HUES48 (cell line): ENCODE measurements at regions not wholly inside any gene's neighbourhood (a gene's known extent, or its start where the extent isn't known, plus 50 kb on each side); places are given as distances from the start of the nearest gene placed in this dataset.

Experiments
- H3K27ac ChIP-seq: one replicate; pipeline ENCODE4 v1.7.0; 2013; ENCODE audit warnings: low read depth, low read length, inconsistent platforms
- H3K27me3 ChIP-seq: 2 replicates; pipeline ENCODE4 v1.6.1; 2013; ENCODE audit warnings: mild to moderate bottlenecking, low read length; ENCODE audit not compliant: control insufficient read depth, insufficient read depth
- H3K36me3 ChIP-seq: 2 replicates; pipeline ENCODE4 v1.6.1; 2013; ENCODE audit warnings: low read length; ENCODE audit not compliant: control insufficient read depth, insufficient read depth
- H3K4me1 ChIP-seq: 2 replicates; pipeline ENCODE4 v1.6.1; 2013; ENCODE audit warnings: mild to moderate bottlenecking, low read length; ENCODE audit not compliant: control insufficient read depth, insufficient read depth
- H3K4me3 ChIP-seq: 2 replicates; pipeline ENCODE4 v1.5.1; 2013; ENCODE audit warnings: mild to moderate bottlenecking, low read depth, low read length
- H3K9ac ChIP-seq: 2 replicates; pipeline ENCODE4 v1.6.1; 2013; ENCODE audit warnings: mild to moderate bottlenecking, low read depth, low read length, moderate library complexity
- H3K9me3 ChIP-seq: 2 replicates; pipeline ENCODE4 v1.6.1; 2013; ENCODE audit warnings: low read length; ENCODE audit not compliant: control insufficient read depth, insufficient read depth

DNA sequence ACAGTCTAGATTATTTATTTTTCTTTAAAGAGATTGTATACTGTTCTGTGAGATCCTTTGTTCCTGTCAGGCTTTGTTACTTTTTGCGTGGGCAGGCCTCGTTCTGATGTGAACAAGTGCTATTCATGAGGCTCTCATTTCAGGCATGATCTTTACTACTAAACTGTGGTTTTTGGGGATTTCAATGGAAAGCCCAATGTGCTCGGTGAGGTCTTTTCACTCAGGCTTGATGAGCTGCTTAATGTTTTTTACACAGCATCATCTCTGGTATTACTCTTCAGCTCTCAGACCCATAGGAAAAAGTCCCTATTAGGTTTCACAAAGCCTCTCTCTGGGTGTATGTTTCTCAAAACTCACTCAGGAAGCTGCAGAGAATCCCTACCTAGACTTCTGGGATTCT, 419.4 kb downstream of the GPATCH2 start:
- Histone ChIP-seq H3K27me3 (no peaks in the 10 kb centered on the region), H3K36me3 (no peaks in the 10 kb centered on the region), H3K9ac (no peak overlapping the region), H3K27ac (no peak overlapping the region), H3K4me3 (no peak overlapping the region), H3K9me3 (no peaks in the 10 kb centered on the region), H3K4me1 (no peaks in the 10 kb centered on the region)

DNA sequence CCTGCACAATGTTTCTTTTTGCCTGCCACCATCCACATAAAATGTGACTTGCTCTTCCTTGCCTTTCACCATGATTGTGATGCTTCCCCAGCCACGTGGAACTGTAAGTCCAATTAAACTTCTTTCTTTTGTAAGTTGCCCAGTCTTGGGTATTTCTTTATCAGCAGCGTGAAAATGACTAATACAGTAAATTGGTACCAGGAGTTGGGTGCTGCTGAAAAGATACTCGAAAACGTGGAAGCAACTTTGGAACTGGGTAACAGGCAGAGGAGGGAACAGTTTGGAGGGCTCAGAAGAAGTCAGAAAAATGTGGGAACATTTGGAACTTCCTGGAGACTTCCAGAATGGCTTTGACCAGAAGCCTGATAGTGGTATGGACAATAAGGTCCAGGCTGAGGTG, 425.3 kb downstream of the GPATCH2 start:
- H3K9me3 ChIP-seq, result peaks cover 4% of the 10 kb centered on the region
- H3K27me3 ChIP-seq, result no peaks in the 10 kb centered on the region
- no peak overlapping the region for H3K27ac ChIP-seq
- no peaks in the 10 kb centered on the region for H3K36me3 ChIP-seq
- no peaks in the 10 kb centered on the region for H3K4me1 ChIP-seq
- H3K9ac ChIP-seq, result no peak overlapping the region
- no peak overlapping the region for H3K4me3 ChIP-seq

DNA sequence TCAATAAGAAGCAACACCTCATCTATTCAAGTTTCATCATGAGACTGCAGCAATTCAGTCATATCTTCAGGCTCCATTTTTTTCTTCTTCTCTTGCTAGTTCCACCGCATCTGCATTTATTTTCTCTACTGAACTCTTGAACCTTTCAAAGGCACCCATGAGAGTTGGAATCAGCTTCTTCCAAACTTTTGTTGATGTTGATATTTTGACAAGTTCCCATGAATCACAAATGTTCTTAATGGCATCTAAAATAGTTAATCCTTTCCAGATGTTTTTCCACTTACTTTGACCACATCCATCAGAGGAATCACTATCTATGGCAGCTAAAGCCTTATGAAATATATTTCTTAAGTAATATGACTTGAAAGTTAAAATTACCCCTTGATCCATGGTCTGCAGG, 434.3 kb downstream of the GPATCH2 start:
- Histone ChIP-seq H3K9me3 (no peaks in the 10 kb centered on the region), H3K4me3 (no peak overlapping the region), H3K27ac (no peak overlapping the region), H3K9ac (no peak overlapping the region), H3K4me1 (no peaks in the 10 kb centered on the region), H3K27me3 (no peaks in the 10 kb centered on the region), H3K36me3 (no peaks in the 10 kb centered on the region)

DNA sequence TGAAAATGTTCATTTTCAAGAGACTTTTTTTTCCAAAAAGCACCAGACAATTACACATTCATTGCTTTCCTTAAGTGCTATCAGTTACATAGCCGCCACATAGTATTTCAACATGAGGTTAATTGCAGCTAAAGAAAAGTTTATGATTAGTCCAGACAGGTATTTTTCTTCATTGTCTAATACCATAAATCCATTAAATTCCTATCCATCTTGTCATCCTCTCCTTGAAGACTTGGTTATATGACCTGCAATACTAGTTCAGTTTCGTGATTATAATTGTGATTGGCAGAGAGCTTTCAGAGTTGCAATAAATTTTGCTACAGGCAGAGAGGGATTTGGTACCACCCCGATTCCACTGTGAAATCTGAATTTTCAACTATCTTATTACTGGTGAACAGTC, 437.7 kb downstream of the GPATCH2 start:
- Histone ChIP-seq H3K36me3 (no peaks in the 10 kb centered on the region), H3K4me1 (no peaks in the 10 kb centered on the region), H3K9ac (no peak overlapping the region), H3K9me3 (no peaks in the 10 kb centered on the region), H3K27ac (no peak overlapping the region), H3K4me3 (no peak overlapping the region), H3K27me3 (no peaks in the 10 kb centered on the region)

DNA sequence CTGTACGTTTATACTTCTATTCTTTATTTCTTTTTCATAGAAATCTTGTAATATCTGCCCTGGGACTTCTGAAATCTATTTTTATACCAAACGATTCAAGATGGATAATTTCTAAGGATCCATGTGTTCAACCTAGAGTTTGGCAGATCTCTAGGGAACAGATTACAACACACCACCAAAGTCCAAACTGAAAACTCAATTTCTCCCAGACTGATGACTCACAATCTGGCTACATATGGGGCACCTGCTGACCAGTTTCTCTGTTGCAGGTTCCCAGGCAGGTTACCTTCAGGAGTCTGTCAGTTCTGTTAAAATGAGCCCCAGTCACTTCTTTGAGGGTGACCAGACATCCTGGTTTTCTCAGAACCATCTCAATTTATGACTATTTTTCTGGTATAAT, 439.4 kb downstream of the GPATCH2 start:
- no peak overlapping the region for H3K4me3 ChIP-seq
- no peaks in the 10 kb centered on the region for H3K4me1 ChIP-seq
- H3K27ac ChIP-seq, result no peak overlapping the region
- H3K9ac ChIP-seq, result no peak overlapping the region
- no peaks in the 10 kb centered on the region for H3K9me3 ChIP-seq
- H3K36me3 ChIP-seq, result no peaks in the 10 kb centered on the region
- no peaks in the 10 kb centered on the region for H3K27me3 ChIP-seq

DNA sequence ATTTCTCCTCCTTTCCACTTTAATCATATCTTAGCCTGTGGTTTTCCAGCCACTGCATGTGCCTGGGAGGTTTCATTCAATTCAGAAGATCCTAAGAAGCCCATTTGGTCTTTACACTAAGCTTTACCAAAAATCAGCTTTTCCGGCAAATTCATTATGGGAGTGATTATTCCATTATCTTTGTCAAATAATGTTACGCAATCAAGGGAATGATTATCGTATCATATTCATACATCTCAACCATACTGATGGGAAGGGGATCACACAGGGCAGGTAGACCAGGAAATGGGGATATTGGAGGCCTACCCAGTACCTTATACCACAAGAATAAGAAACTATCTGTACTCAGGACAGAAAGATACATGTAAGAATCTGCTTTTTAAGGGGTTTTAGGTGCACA, 440.5 kb downstream of the GPATCH2 start:
- H3K27ac ChIP-seq, result no peak overlapping the region

DNA sequence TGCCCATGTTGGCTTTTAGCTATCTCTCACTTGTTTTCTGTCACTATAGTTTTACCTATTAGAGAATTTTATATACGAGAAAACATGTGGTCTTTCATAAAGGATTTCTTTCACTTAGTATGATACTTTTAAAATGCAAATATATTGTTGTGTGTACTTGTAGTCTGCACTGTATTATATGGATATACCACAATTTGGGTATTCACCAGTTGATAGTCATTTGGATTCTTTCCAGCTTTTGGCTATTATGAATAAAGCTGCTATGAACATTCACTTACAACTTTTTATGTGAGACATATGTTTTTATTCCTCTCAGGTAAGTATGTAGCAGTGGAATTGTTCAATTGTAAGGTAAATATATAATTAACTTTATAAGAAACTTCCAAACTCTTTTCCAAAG, 441.5 kb downstream of the GPATCH2 start:
- Histone ChIP-seq H3K27ac (no peak overlapping the region), H3K27me3 (no peaks in the 10 kb centered on the region), H3K4me1 (no peaks in the 10 kb centered on the region), H3K9ac (no peak overlapping the region), H3K9me3 (no peaks in the 10 kb centered on the region), H3K4me3 (no peak overlapping the region), H3K36me3 (no peaks in the 10 kb centered on the region)

More for the DNA sequence above, 440.5 kb downstream of the GPATCH2 start:
- Histone ChIP-seq H3K36me3 (no peaks in the 10 kb centered on the region), H3K4me3 (no peak overlapping the region), H3K27me3 (no peaks in the 10 kb centered on the region), H3K9ac (no peak overlapping the region), H3K9me3 (no peaks in the 10 kb centered on the region), H3K4me1 (no peaks in the 10 kb centered on the region)

DNA sequence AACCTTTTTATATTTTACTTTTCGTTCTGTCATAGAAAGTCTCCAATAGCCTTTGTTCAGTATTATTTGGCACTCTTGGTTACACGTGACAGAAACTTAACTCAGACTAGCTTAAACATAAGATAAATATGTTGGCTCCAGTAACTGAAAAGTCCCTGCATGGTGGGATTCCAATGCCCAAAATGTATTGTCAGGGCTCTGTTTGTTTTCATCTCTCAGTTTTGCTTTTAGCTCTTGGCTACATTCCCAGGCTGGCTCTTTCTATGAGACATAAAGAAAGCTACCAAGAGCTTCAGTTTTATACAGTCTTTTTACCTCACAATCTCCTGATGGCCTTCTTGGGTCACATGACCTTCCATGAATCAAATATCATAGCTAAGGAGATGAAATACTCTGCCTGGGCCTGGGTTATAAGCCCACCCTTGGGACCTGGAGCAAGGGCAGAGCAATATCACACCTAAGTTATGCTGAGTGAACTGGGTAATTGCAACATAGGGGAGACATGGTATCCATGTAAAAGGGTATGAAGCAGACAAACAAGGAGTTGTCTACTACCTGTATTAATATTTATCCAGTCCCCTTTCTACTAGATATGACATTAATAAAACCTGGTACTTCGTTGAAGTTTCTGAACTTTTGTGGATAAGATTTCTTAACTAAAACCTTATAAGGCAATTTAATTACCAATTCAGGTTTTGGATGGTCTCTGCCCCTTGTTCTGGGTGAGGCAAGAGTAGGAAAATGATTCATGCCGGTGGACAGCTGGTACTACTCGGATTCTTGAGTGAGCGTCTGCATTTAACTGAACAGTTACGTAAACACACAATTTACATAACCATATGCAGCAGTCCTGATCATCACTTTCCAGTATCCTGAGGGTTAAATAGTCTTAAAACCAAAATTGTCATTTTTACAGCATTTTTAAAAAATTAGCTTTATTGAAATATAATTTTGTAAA, 442.3 kb downstream of the GPATCH2 start:
- H3K9ac ChIP-seq, result no peak overlapping the region
- no peaks in the 10 kb centered on the region for H3K9me3 ChIP-seq
- H3K36me3 ChIP-seq, result no peaks in the 10 kb centered on the region
- H3K4me3 ChIP-seq, result no peak overlapping the region
- H3K27ac ChIP-seq, result no peak overlapping the region
- no peaks in the 10 kb centered on the region for H3K4me1 ChIP-seq
- H3K27me3 ChIP-seq, result no peaks in the 10 kb centered on the region

DNA sequence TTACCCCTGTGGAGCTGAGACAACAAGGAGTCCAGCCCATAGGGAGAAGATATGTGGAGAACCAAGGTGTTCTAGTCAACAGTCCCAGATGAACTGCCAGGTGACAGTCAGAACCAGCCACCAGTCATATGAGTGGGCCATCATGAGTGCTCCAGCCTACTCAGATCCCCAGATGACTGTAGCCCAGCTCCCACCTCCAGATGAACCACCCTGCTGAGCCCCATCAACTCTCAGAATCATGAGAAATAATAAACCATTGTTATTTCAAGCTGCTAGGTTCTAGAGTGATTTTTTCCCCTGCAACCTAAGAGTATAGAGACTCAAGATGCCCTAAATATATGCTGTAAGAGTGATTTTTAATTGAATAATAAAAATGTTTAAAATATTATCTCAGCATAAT, 444.2 kb downstream of the GPATCH2 start:
- H3K27me3 ChIP-seq, result no peaks in the 10 kb centered on the region
- H3K4me3 ChIP-seq, result no peak overlapping the region
- H3K9me3 ChIP-seq, result no peaks in the 10 kb centered on the region
- H3K36me3 ChIP-seq, result no peaks in the 10 kb centered on the region
- no peak overlapping the region for H3K9ac ChIP-seq
- no peak overlapping the region for H3K27ac ChIP-seq
- H3K4me1 ChIP-seq, result no peaks in the 10 kb centered on the region

DNA sequence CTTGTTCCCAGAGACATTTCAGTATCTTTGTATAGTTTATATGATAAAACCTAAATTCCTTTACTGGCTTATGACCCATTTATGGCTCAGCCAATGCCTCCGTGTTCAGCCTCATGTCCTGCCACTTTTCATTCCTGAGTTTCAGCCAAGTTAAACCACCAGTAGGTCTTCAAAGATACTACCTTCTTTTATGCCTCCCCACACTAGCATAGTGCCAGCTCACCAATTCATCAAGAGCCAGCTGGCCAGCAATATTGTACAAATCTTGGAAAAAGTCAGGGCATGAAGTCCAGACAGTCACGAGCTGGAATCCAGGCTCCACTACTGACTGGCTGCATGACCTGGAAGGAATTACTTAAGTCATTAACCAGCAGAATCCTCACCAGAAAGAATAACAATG, 446.0 kb downstream of the GPATCH2 start:
- Histone ChIP-seq H3K27ac (no peak overlapping the region), H3K9ac (no peak overlapping the region), H3K36me3 (no peaks in the 10 kb centered on the region), H3K4me3 (no peak overlapping the region), H3K4me1 (no peaks in the 10 kb centered on the region), H3K9me3 (no peaks in the 10 kb centered on the region), H3K27me3 (no peaks in the 10 kb centered on the region)

DNA sequence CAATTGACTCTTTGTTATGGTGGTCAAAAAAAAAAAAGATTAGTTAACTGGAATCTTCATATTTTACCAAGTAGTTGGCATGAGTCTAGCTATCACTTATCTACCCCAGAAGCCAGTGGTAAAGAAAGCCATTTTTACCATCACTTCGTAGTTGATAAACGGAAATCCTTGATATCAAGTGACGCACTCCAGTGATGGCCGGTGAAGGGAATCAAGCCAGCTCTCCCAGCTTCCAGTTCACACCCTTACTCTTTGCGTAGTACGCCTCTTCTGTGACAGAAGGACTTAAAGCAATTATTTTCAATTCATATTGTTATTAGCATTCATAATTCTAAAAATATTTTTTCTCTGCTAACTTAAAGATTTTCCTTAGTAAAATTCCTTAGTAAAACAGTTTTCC, 447.9 kb downstream of the GPATCH2 start:
- Histone ChIP-seq H3K9me3 (no peaks in the 10 kb centered on the region), H3K36me3 (no peaks in the 10 kb centered on the region), H3K27me3 (no peaks in the 10 kb centered on the region)

More for the DNA sequence above, 447.9 kb downstream of the GPATCH2 start:
- Histone ChIP-seq H3K4me1 (no peaks in the 10 kb centered on the region), H3K9ac (no peak overlapping the region), H3K4me3 (no peak overlapping the region), H3K27ac (no peak overlapping the region)
